ENCODE measurements at regions not wholly inside any gene's neighbourhood (a gene's known extent, or its start where the extent isn't known, plus 50 kb on each side); places are given as distances from the start of the nearest gene placed in this dataset.
"Not testable (repeated sequence)": the region's sequence is repeated elsewhere in the genome, so short reads cannot be mapped to it uniquely, and the experiment has no call there.

DNA sequence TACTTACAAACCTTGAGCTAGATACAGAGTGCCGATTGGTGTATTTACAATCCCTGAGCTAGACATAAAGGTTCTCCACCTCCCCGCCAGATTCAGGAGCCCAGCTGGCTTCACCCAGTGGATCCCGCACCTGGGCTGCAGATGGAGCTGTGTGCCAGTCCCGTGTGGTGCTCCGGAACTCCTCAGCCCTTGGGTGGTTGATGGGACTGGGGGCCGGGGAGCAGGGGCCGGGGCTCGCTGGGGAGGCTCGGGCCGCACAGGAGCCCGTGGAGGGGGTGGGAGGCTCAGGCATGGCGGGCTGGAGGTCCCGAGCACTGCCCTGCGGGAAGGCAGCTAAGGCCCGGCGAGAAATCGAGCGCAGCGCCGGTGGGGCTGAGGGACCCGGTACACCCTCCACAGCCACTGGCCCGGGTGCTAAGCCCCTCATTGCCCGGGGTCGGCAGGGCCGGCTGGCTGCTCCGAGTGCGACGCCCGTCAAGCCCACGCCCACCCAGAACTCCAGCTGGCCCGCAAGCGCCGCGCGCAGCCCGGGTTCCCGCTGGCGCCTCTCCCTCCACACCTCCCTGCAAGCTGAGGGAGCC, 466.5 kb downstream of the TECRL start:
- H3K9me3 ChIP-seq (ENCODE audit: control insufficient read depth in 2 of 2, insufficient read depth in 1 of 2, low read length in 1 of 2); H3K4me1 ChIP-seq (ENCODE audit: control insufficient read depth in 2 of 2, insufficient read depth in 2 of 2, low read length in 2 of 2); H3K27ac ChIP-seq (ENCODE audit: low read depth in 1 of 2, low read length in 1 of 2); H3K4me3 ChIP-seq (ENCODE audit: low read length in 2 of 2); DNase-seq (ENCODE audit: low read depth in 6 of 9, low spot score in 9 of 9); H3K36me3 ChIP-seq (ENCODE audit: control insufficient read depth in 2 of 2, insufficient read depth in 2 of 2, low read length in 1 of 2); H3K27me3 ChIP-seq (ENCODE audit: control insufficient read depth in 2 of 2, insufficient read depth in 1 of 2, low read length in 1 of 2): not testable (repeated sequence)
- WGBS: 96% methylated on average over 38 of the region's 38 CpGs

DNA sequence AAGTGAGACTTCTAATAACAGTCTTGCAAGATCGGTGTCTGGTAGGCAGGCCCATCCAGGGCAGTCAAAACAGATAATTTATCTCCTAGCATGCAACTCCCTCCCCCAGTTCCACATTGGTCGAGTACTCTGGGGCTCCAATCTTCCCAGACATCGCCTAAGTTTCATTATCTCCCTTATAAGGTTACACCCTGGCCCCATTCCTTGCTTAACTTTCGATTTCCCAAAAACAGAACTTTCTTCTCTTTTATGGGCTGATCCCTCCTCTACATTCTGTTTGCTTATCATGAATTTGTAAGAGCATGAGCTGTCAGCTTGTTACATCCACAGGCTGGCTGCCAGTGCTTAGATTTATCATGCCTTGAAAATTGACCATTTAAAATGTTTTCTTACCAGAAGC, 471.3 kb downstream of the TECRL start:
- H3K27me3 ChIP-seq (ENCODE audit: control insufficient read depth in 2 of 2, insufficient read depth in 1 of 2, low read length in 1 of 2): no peaks in the 10 kb centered on the region
- H3K27ac ChIP-seq (ENCODE audit: low read depth in 1 of 2, low read length in 1 of 2): no peak overlapping the region
- no peak overlapping the region for H3K4me3 ChIP-seq (ENCODE audit: low read length in 2 of 2)
- H3K9me3 ChIP-seq (ENCODE audit: control insufficient read depth in 2 of 2, insufficient read depth in 1 of 2, low read length in 1 of 2): no peaks in the 10 kb centered on the region
- WGBS: 83% methylated on average over 4 of the region's 4 CpGs
- H3K4me1 ChIP-seq (ENCODE audit: control insufficient read depth in 2 of 2, insufficient read depth in 2 of 2, low read length in 2 of 2): no peaks in the 10 kb centered on the region
- DNase-seq (ENCODE audit: low read depth in 6 of 9, low spot score in 9 of 9): no peak
- no peaks in the 10 kb centered on the region for H3K36me3 ChIP-seq (ENCODE audit: control insufficient read depth in 2 of 2, insufficient read depth in 2 of 2, low read length in 1 of 2)

DNA sequence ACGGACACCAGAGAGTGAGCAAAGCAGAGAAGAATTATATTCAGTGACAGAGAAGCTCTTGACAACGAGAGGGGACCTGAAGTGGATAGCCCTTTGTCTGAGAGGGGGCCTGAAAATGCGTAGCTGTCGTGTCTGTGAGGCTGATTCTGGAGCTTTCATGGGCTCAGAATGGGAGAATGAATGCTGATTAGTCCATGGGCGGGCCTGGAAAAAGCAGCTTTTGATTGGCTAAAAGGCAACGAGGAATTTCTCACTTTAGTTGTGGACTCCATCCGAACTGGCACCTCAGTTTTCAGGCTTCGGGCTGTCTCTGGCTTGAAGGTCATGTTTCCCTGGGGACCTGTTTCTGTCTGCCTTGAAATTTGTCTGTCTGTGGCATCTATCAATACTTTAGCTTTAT, 487.1 kb downstream of the TECRL start:
- H3K4me1 ChIP-seq (ENCODE audit: control insufficient read depth in 2 of 2, insufficient read depth in 2 of 2, low read length in 2 of 2): no peaks in the 10 kb centered on the region
- no peak for DNase-seq (ENCODE audit: low read depth in 6 of 9, low spot score in 9 of 9)
- H3K36me3 ChIP-seq (ENCODE audit: control insufficient read depth in 2 of 2, insufficient read depth in 2 of 2, low read length in 1 of 2): no peaks in the 10 kb centered on the region
- H3K27me3 ChIP-seq (ENCODE audit: control insufficient read depth in 2 of 2, insufficient read depth in 1 of 2, low read length in 1 of 2): no peaks in the 10 kb centered on the region
- 84% methylated on average over 8 of the region's 8 CpGs for WGBS
- no peak overlapping the region for H3K4me3 ChIP-seq (ENCODE audit: low read length in 2 of 2)
- H3K27ac ChIP-seq (ENCODE audit: low read depth in 1 of 2, low read length in 1 of 2): no peak overlapping the region
- peaks cover 0 to 8% of the 10 kb centered on the region in 2 donors for H3K9me3 ChIP-seq (ENCODE audit: control insufficient read depth in 2 of 2, insufficient read depth in 1 of 2, low read length in 1 of 2)

DNA sequence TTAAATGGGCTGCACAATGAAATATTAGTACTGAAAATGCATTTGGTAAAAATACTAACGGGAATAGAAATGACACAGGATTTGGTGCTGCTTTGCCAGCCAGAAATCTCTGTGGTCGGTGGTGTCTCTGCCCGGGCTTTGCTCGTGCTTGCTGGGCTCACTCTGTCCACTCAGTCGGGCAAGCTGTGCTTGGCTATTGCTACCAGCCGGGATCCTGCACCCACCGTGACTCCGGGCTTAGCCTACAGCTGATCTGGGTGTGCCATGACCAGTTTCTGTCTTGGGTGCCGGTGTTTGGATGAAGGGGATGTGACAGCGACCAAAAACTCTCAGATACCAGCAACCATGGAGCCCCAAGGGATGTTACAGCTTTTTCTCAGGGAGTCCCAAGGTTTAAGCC, 487.7 kb downstream of the TECRL start:
- H3K4me1 ChIP-seq (ENCODE audit: control insufficient read depth in 2 of 2, insufficient read depth in 2 of 2, low read length in 2 of 2): no peaks in the 10 kb centered on the region
- H3K27ac ChIP-seq (ENCODE audit: low read depth in 1 of 2, low read length in 1 of 2): no peak overlapping the region
- H3K27me3 ChIP-seq (ENCODE audit: control insufficient read depth in 2 of 2, insufficient read depth in 1 of 2, low read length in 1 of 2): no peaks in the 10 kb centered on the region
- DNase-seq (ENCODE audit: low read depth in 6 of 9, low spot score in 9 of 9): no peak
- H3K4me3 ChIP-seq (ENCODE audit: low read length in 2 of 2): no peak overlapping the region
- H3K36me3 ChIP-seq (ENCODE audit: control insufficient read depth in 2 of 2, insufficient read depth in 2 of 2, low read length in 1 of 2): no peaks in the 10 kb centered on the region
- WGBS: 93% methylated on average over 10 of the region's 10 CpGs
- H3K9me3 ChIP-seq (ENCODE audit: control insufficient read depth in 2 of 2, insufficient read depth in 1 of 2, low read length in 1 of 2): peaks cover 0 to 8% of the 10 kb centered on the region in 2 donors

DNA sequence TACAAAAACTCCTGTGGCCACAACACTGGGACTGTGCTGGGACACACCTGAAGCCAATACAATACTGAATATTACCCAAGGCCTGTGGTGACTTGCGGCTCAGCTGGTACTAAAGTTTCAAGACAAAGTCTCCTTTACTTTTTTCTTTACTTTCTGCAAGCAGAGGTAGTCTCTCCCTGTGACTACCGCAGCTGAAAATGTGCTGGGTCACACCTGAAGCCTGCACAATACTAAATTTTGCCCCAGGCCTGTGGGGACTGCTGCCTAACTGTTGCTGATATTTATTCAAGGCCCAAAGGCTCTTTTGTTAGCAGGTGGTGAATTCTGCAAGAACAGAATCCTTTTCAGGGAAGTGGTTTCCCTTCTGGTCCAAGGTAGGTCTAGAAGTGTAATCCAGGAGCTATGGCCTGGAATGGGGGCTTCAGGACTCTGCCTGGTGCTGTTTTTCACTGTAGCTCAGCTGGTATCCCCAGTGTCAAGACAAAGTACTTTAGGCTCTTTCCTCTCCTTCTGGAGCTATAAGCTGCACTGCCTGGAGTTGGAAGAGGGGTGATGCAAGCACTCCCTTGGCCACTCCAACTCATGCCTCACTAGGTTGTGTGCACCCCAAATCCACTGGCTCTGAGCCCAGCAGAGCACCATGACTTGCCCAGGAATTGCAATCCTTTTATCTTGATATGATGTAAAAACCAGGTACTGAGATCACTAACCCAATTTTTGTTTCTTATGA, 489.4 kb downstream of the TECRL start:
- Histone ChIP-seq H3K9me3 (ENCODE audit: control insufficient read depth in 2 of 2, insufficient read depth in 1 of 2, low read length in 1 of 2) (peaks cover 0 to 8% of the 10 kb centered on the region in 2 donors), H3K4me1 (ENCODE audit: control insufficient read depth in 2 of 2, insufficient read depth in 2 of 2, low read length in 2 of 2) (no peaks in the 10 kb centered on the region), H3K4me3 (ENCODE audit: low read length in 2 of 2) (no peak overlapping the region), H3K36me3 (ENCODE audit: control insufficient read depth in 2 of 2, insufficient read depth in 2 of 2, low read length in 1 of 2) (no peaks in the 10 kb centered on the region), H3K27me3 (ENCODE audit: control insufficient read depth in 2 of 2, insufficient read depth in 1 of 2, low read length in 1 of 2) (no peaks in the 10 kb centered on the region), H3K27ac (ENCODE audit: low read depth in 1 of 2, low read length in 1 of 2) (no peak overlapping the region)
- 89% methylated on average over 2 of the region's 2 CpGs for WGBS
- DNase-seq (ENCODE audit: low read depth in 6 of 9, low spot score in 9 of 9): no peak

DNA sequence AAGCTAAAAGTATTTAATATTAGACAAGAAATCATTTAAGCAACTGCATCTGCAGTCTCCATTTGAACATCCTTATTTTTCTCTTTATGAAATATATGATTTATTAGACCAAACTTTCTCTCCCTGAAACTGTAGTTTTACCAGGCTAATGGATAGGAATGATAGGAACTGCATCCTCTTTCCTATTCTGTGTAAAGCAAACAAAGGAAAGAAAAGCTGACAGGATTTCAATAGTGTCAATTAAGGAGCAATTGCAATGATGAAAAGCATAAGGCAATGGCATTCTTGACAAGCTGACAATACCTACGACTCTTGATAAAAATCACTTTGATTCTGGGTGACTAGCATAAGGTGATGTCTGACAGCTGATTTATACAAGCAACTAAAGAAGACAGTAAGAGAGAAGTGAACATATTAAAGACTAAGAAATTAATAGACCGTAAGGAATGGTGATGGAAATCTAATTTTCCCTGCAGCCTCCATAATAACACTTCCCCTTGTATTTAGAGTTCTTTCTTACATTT, 502.5 kb downstream of the TECRL start:
- Histone ChIP-seq H3K27ac (ENCODE audit: low read depth in 1 of 2, low read length in 1 of 2) (no peak overlapping the region), H3K36me3 (ENCODE audit: control insufficient read depth in 2 of 2, insufficient read depth in 2 of 2, low read length in 1 of 2) (no peaks in the 10 kb centered on the region), H3K9me3 (ENCODE audit: control insufficient read depth in 2 of 2, insufficient read depth in 1 of 2, low read length in 1 of 2) (no peaks in the 10 kb centered on the region), H3K4me1 (ENCODE audit: control insufficient read depth in 2 of 2, insufficient read depth in 2 of 2, low read length in 2 of 2) (no peaks in the 10 kb centered on the region), H3K4me3 (ENCODE audit: low read length in 2 of 2) (no peak overlapping the region), H3K27me3 (ENCODE audit: control insufficient read depth in 2 of 2, insufficient read depth in 1 of 2, low read length in 1 of 2) (no peaks in the 10 kb centered on the region)
- no peak for DNase-seq (ENCODE audit: low read depth in 6 of 9, low spot score in 9 of 9)
- 90% methylated on average over 2 of the region's 2 CpGs for WGBS

DNA sequence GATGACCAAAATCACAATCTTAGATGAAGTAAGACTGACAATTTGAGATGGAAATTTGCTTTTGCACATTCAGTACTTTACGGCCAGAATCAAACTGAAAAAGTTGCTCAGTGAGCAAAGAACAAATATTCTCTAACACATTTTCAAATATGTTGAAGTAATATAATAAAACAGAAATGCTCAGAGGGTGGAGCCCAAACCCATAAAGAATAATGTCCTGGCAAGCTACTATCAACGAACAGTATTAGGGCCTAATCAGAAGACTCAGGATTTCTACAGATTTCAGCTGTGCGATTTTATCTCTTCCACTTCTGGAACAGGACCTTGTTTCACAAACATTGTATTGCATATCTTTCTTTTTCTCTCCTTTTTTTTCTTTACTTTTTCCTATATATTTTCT, 505.0 kb downstream of the TECRL start:
- no peaks in the 10 kb centered on the region for H3K27me3 ChIP-seq (ENCODE audit: control insufficient read depth in 2 of 2, insufficient read depth in 1 of 2, low read length in 1 of 2)
- no peak overlapping the region for H3K27ac ChIP-seq (ENCODE audit: low read depth in 1 of 2, low read length in 1 of 2)
- no peaks in the 10 kb centered on the region for H3K36me3 ChIP-seq (ENCODE audit: control insufficient read depth in 2 of 2, insufficient read depth in 2 of 2, low read length in 1 of 2)
- no peak overlapping the region for H3K4me3 ChIP-seq (ENCODE audit: low read length in 2 of 2)
- H3K9me3 ChIP-seq (ENCODE audit: control insufficient read depth in 2 of 2, insufficient read depth in 1 of 2, low read length in 1 of 2): no peaks in the 10 kb centered on the region
- DNase-seq (ENCODE audit: low read depth in 6 of 9, low spot score in 9 of 9): no peak
- no peaks in the 10 kb centered on the region for H3K4me1 ChIP-seq (ENCODE audit: control insufficient read depth in 2 of 2, insufficient read depth in 2 of 2, low read length in 2 of 2)
- 93% methylated on average over 3 of the region's 3 CpGs for WGBS

DNA sequence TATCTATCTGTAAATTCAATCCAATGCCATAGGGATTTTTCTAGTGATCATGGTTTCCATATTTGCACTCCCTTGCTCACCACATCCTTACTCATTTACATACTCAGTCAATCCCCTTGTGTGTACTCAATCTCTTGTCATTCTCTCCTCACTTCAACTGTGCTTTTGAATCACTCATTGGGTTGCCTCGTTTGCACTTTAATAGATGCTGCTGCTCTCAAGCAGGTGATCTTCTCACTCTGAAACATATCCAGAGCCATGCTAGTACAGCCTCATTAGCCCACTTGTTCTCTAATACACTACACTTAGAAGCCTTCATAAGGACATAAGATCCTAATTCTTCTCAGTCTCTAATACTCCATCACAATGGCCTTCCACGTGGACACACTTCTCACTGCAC, 507.9 kb downstream of the TECRL start:
- H3K4me3 ChIP-seq (ENCODE audit: low read length in 2 of 2): no peak overlapping the region
- DNase-seq (ENCODE audit: low read depth in 6 of 9, low spot score in 9 of 9): no peak
- no peaks in the 10 kb centered on the region for H3K9me3 ChIP-seq (ENCODE audit: control insufficient read depth in 2 of 2, insufficient read depth in 1 of 2, low read length in 1 of 2)
- H3K27ac ChIP-seq (ENCODE audit: low read depth in 1 of 2, low read length in 1 of 2): no peak overlapping the region
- H3K27me3 ChIP-seq (ENCODE audit: control insufficient read depth in 2 of 2, insufficient read depth in 1 of 2, low read length in 1 of 2): no peaks in the 10 kb centered on the region
- H3K36me3 ChIP-seq (ENCODE audit: control insufficient read depth in 2 of 2, insufficient read depth in 2 of 2, low read length in 1 of 2): no peaks in the 10 kb centered on the region
- WGBS: 35% methylated on average over 2 of the region's 2 CpGs
- no peaks in the 10 kb centered on the region for H3K4me1 ChIP-seq (ENCODE audit: control insufficient read depth in 2 of 2, insufficient read depth in 2 of 2, low read length in 2 of 2)

DNA sequence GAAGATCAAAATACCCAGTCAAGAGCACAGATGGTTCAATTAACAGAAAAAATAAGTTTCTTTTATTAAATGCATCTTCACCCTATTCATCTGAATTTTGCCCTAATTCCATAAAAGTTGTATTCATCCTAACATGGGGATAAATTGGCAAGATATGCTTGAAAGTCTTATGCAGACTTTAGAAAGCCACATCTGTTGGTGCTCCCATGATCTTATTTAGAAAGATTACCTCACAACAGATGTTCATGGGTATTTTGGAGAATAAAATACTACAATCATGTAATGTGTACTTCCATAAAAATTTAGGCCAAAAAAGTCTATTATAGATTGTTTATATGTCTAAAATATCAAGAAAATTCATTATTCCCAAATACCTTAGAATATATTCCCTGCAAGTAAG, 510.3 kb downstream of the TECRL start:
- H3K4me3 ChIP-seq (ENCODE audit: low read length in 2 of 2): no peak overlapping the region
- no peak overlapping the region for H3K27ac ChIP-seq (ENCODE audit: low read depth in 1 of 2, low read length in 1 of 2)
- H3K9me3 ChIP-seq (ENCODE audit: control insufficient read depth in 2 of 2, insufficient read depth in 1 of 2, low read length in 1 of 2): no peaks in the 10 kb centered on the region
- H3K4me1 ChIP-seq (ENCODE audit: control insufficient read depth in 2 of 2, insufficient read depth in 2 of 2, low read length in 2 of 2): no peaks in the 10 kb centered on the region
- no peaks in the 10 kb centered on the region for H3K36me3 ChIP-seq (ENCODE audit: control insufficient read depth in 2 of 2, insufficient read depth in 2 of 2, low read length in 1 of 2)
- DNase-seq (ENCODE audit: low read depth in 6 of 9, low spot score in 9 of 9): no peak
- no peaks in the 10 kb centered on the region for H3K27me3 ChIP-seq (ENCODE audit: control insufficient read depth in 2 of 2, insufficient read depth in 1 of 2, low read length in 1 of 2)

Data from thymus (tissue), 11 donors.